ENCODE measurements at regions not wholly inside any gene's neighbourhood (a gene's known extent, or its start where the extent isn't known, plus 50 kb on each side); places are given as distances from the start of the nearest gene placed in this dataset.

GRCh38 chr6:88298066-88298845 lies 132.1 kb upstream of the CNR1 start:
- DNase-seq = no peak
- Histone ChIP-seq H3K9me3 (no peaks in the 10 kb centered on the region), H3K36me3 (no peaks in the 10 kb centered on the region), H3K4me1 (ENCODE audit: insufficient read depth) (no peaks in the 10 kb centered on the region), H3K27me3 (no peaks in the 10 kb centered on the region), H3K27ac (no peak overlapping the region), H3K4me3 (no peak overlapping the region)
- TF ChIP-seq EP300 (IDR thresholded peaks at IDR 0.05) (no peak), POLR2A (IDR thresholded peaks at IDR 0.05) (no peak), CTCF (IDR thresholded peaks at IDR 0.05) (no peak)
- 87 to 89% (median 88%) methylated on average over 11 of the region's 11 CpGs for WGBS, 3 donors
- intact Hi-C loops (cut with DNase I) = no loop called here

- 45 to 57% (median 51%) methylated on average over 2 of the region's 2 CpGs for WGBS, 3 donors
- H3K4me3 ChIP-seq = no peak overlapping the region
- H3K27me3 ChIP-seq = no peaks in the 10 kb centered on the region
- no peaks in the 10 kb centered on the region for H3K9me3 ChIP-seq
- intact Hi-C loops (cut with DNase I) = no loop called here
- no peak overlapping the region for H3K27ac ChIP-seq
- no peaks in the 10 kb centered on the region for H3K36me3 ChIP-seq
- TF ChIP-seq CTCF (IDR thresholded peaks at IDR 0.05) (no peak), EP300 (IDR thresholded peaks at IDR 0.05) (no peak), POLR2A (IDR thresholded peaks at IDR 0.05) (no peak)
- DNase-seq = no peak
- H3K4me1 ChIP-seq (ENCODE audit: insufficient read depth) = no peaks in the 10 kb centered on the region
Observed at GRCh38 chr6:88296694-88297093, 130.5 kb upstream of the CNR1 start.

DNA sequence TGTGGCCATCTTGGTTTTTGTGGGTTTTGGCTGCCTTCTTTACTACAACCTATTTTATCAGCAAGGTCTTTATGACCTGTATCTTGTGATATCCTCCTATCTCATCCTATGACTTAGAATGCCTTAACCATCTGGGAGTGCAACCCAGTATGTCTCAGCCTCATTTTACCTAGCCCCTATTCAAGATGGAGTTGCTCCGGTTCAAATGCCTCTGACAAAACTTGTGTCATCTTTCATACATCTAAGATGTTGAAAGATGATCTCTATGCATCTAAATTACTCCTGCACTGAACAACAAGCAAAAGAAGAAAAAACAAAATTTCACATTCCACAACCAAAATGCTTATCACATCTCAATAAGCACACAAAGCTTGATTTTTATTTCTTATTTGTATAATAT lies 129.5 kb upstream of the CNR1 start:
- 92 to 100% (median 92%) methylated on average over 1 of the region's 1 CpG for WGBS, 3 donors
- Histone ChIP-seq H3K27me3 (no peaks in the 10 kb centered on the region), H3K4me3 (no peak overlapping the region), H3K36me3 (no peaks in the 10 kb centered on the region), H3K4me1 (ENCODE audit: insufficient read depth) (no peaks in the 10 kb centered on the region), H3K9me3 (no peaks in the 10 kb centered on the region), H3K27ac (no peak overlapping the region)
- TF ChIP-seq CTCF (IDR thresholded peaks at IDR 0.05) = no peak
- TF ChIP-seq EP300 (IDR thresholded peaks at IDR 0.05) = no peak
- no peak for TF ChIP-seq POLR2A (IDR thresholded peaks at IDR 0.05)
- intact Hi-C loops (cut with DNase I) = no loop called here
- no peak for DNase-seq

- Histone ChIP-seq H3K27ac (no peak overlapping the region), H3K27me3 (no peaks in the 10 kb centered on the region), H3K36me3 (no peaks in the 10 kb centered on the region), H3K4me3 (no peak overlapping the region), H3K4me1 (ENCODE audit: insufficient read depth) (no peaks in the 10 kb centered on the region), H3K9me3 (no peaks in the 10 kb centered on the region)
- 72 to 84% (median 72%) methylated on average over 1 of the region's 1 CpG for WGBS, 3 donors
- intact Hi-C loops (cut with DNase I) = no loop called here
- TF ChIP-seq EP300 (IDR thresholded peaks at IDR 0.05) = no peak
- no peak for DNase-seq
Observed at GRCh38 chr6:88294702-88295101, 128.6 kb upstream of the CNR1 start.

- H3K4me3 ChIP-seq = no peak overlapping the region
- H3K36me3 ChIP-seq = no peaks in the 10 kb centered on the region
- H3K9me3 ChIP-seq = no peaks in the 10 kb centered on the region
- 79 to 84% (median 82%) methylated on average over 2 of the region's 2 CpGs for WGBS, 3 donors
- no peak for DNase-seq
- no peaks in the 10 kb centered on the region for H3K4me1 ChIP-seq (ENCODE audit: insufficient read depth)
- H3K27ac ChIP-seq = no peak overlapping the region
- no peaks in the 10 kb centered on the region for H3K27me3 ChIP-seq
- intact Hi-C loops (cut with DNase I) = no loop called here
- no peak for TF ChIP-seq CTCF (IDR thresholded peaks at IDR 0.05)
- TF ChIP-seq EP300 (IDR thresholded peaks at IDR 0.05) = no peak
- TF ChIP-seq POLR2A (IDR thresholded peaks at IDR 0.05) = no peak
Observed at GRCh38 chr6:88290411-88290810, 124.3 kb upstream of the CNR1 start.

Data from ovary (tissue), 7 donors.